ENCODE measurements at regions not wholly inside any gene's neighbourhood (a gene's known extent, or its start where the extent isn't known, plus 50 kb on each side); places are given as distances from the start of the nearest gene placed in this dataset.
"Not testable (repeated sequence)": the region's sequence is repeated elsewhere in the genome, so short reads cannot be mapped to it uniquely, and the experiment has no call there.

GRCh38 chr12:65675141-65675621 is 149.1 kb upstream of the HMGA2 start:
- Mint-ChIP-seq H3K4me3 (no peak overlapping the region), H3K27me3 (no peaks in the 10 kb centered on the region), H3K36me3 (no peaks in the 10 kb centered on the region), H3K4me1 (ENCODE audit: unreplicated experiment) (peaks cover 12% of the 10 kb centered on the region), H3K9me3 (no peaks in the 10 kb centered on the region), H3K27ac (no peak overlapping the region)
- no peak for TF ChIP-seq CTCF (conservative IDR thresholded peaks at IDR 0.05)
- no peak for DNase-seq (ENCODE audit: extremely low spot score, unreplicated experiment)

- H3K4me1 Mint-ChIP-seq (ENCODE audit: unreplicated experiment): peaks cover 20% of the 10 kb centered on the region
- H3K4me3 Mint-ChIP-seq; H3K36me3 Mint-ChIP-seq; DNase-seq (ENCODE audit: extremely low spot score, unreplicated experiment); H3K27me3 Mint-ChIP-seq; H3K9me3 Mint-ChIP-seq; H3K27ac Mint-ChIP-seq: not testable (repeated sequence)
These were observed 146.1 kb upstream of the HMGA2 start for GRCh38 chr12:65678172-65678571.

GRCh38 chr12:65681226-65681625 is 143.1 kb upstream of the HMGA2 start:
- Mint-ChIP-seq H3K36me3 (no peaks in the 10 kb centered on the region), H3K4me3 (no peak overlapping the region), H3K9me3 (peaks cover 5% of the 10 kb centered on the region), H3K27ac (no peak overlapping the region), H3K4me1 (ENCODE audit: unreplicated experiment) (peaks cover 8% of the 10 kb centered on the region), H3K27me3 (peaks cover 3% of the 10 kb centered on the region)
- TF ChIP-seq CTCF (conservative IDR thresholded peaks at IDR 0.05): no peak
- DNase-seq (ENCODE audit: extremely low spot score, unreplicated experiment): no peak

GRCh38 chr12:65682112-65682511 is 142.2 kb upstream of the HMGA2 start:
- Mint-ChIP-seq H3K27ac (no peak overlapping the region), H3K4me1 (ENCODE audit: unreplicated experiment) (peaks cover 8% of the 10 kb centered on the region), H3K9me3 (peaks cover 5% of the 10 kb centered on the region)

GRCh38 chr12:65684906-65685305 is 139.4 kb upstream of the HMGA2 start:
- H3K4me1 Mint-ChIP-seq (ENCODE audit: unreplicated experiment): peaks cover 8% of the 10 kb centered on the region

More at GRCh38 chr12:65682112-65682511, 142.2 kb upstream of the HMGA2 start:
- DNase-seq (ENCODE audit: extremely low spot score, unreplicated experiment): no peak
- no peak overlapping the region for H3K4me3 Mint-ChIP-seq
- no peak for TF ChIP-seq CTCF (conservative IDR thresholded peaks at IDR 0.05)
- H3K36me3 Mint-ChIP-seq: no peaks in the 10 kb centered on the region
- peaks cover 3% of the 10 kb centered on the region for H3K27me3 Mint-ChIP-seq

GRCh38 chr12:65685514-65685913 is 138.8 kb upstream of the HMGA2 start:
- TF ChIP-seq CTCF (conservative IDR thresholded peaks at IDR 0.05): peak; percentile 68
- Mint-ChIP-seq H3K27me3 (peaks cover 3% of the 10 kb centered on the region), H3K9me3 (peaks cover 5% of the 10 kb centered on the region), H3K36me3 (no peaks in the 10 kb centered on the region), H3K4me1 (ENCODE audit: unreplicated experiment) (peaks cover 8% of the 10 kb centered on the region), H3K27ac (no peak overlapping the region), H3K4me3 (no peak overlapping the region)
- no peak for DNase-seq (ENCODE audit: extremely low spot score, unreplicated experiment)

More at GRCh38 chr12:65684906-65685305, 139.4 kb upstream of the HMGA2 start:
- peaks cover 5% of the 10 kb centered on the region for H3K9me3 Mint-ChIP-seq
- no peak overlapping the region for H3K4me3 Mint-ChIP-seq
- no peak for DNase-seq (ENCODE audit: extremely low spot score, unreplicated experiment)
- no peaks in the 10 kb centered on the region for H3K36me3 Mint-ChIP-seq
- H3K27ac Mint-ChIP-seq: no peak overlapping the region
- H3K27me3 Mint-ChIP-seq: peaks cover 3% of the 10 kb centered on the region
- TF ChIP-seq CTCF (conservative IDR thresholded peaks at IDR 0.05): no peak

All from type B pancreatic cell (in vitro differentiated cells).